Embryonic facial prominence (tissue), 1 donor: ENCODE measurements at regions not wholly inside any gene's neighbourhood (a gene's known extent, or its start where the extent isn't known, plus 50 kb on each side); places are given as distances from the start of the nearest gene placed in this dataset.
"Not testable (repeated sequence)": the region's sequence is repeated elsewhere in the genome, so short reads cannot be mapped to it uniquely, and the experiment has no call there.

Experiments
- DNase-seq: peaks from one replicate; pipeline ENCODE4 v3.0.0-alpha.2; 2016; ENCODE audit errors: extremely low spot score

GRCh38 chr10:42367532-42368230 lies 270.7 kb downstream of the ZNF33B start:
- DNase-seq = peak; percentile 36

GRCh38 chr10:42351745-42352144 lies 286.6 kb downstream of the ZNF33B start:
- DNase-seq = no peak

GRCh38 chr10:42336593-42337337 lies 301.6 kb downstream of the ZNF33B start:
- DNase-seq = not testable (repeated sequence)

DNA sequence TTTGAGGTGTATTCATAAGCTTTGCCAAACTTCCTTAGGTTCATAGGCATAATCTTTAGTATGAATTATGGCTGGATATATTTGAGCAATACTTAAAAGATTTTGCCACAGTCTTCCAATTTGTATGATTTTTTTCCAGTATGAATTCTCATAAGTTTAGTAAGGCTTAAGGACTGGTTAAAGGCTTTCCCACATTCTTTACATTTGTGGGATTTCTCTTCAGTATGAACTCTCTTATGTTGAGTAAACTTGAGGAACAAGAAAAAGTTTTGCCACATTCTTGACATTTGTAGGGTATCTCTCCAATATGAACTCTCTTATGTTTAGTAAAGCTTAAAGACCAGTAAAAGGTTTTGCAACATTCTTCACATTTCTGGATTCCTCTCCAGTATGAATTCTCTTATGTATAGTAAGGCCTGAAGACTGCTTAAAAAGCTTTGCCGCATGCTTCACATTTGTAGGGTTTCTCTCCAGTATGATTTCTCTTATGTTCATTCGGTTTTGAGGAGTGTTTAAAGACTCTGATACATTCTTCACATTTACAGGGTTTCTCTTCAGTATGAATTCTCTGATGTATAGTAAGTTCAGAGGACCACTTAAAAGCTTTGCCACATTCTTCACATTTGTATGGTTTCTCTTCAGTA lies 302.6 kb downstream of the ZNF33B start:
- DNase-seq = not testable (repeated sequence)

DNA sequence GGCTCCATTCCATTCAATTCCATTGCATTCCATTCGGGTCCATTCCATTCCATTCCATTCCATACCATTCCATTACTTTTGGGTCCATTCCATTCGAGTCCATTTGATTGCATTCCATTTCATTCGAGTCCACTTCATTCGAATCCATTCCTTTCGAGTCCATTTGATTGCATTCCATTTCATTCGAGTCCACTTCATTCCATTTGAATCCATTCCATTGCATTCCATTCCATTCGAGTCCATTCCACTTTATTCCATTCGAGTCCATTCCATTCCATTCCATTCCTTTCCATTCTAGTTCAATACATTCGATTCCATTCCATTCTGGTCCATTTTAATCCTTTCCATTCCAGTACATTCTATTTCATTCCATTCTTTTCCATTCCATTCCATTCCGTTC lies 334.0 kb downstream of the ZNF33B start:
- no peak for DNase-seq

- DNase-seq = not testable (repeated sequence)
Observed at GRCh38 chr10:42281896-42282295, 356.5 kb downstream of the ZNF33B start.

- DNase-seq = not testable (repeated sequence)
Observed at GRCh38 chr10:42269788-42270187, 368.6 kb downstream of the ZNF33B start.

GRCh38 chr10:42263259-42263658 lies 375.1 kb downstream of the ZNF33B start:
- not testable (repeated sequence) for DNase-seq

DNA sequence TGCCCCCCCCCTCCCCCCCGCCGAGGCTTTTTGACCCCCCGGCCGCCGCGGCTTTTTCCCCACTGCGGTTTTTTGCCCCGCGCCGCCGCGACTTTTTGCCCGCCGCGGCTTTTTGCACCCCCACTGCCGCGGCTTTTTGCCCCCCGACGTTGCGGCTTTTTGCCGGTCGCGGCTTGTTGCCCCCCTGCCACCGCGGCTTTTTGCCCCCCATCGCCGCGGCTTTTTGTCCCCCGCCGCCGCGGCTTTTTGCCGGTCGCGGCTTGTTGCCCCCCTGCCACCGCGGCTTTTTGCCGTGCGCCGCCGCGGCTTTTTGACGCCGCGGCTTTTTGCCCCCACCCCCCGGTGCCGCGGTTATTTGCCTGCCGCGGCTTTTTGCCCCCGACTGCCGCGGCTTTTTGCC lies 395.4 kb downstream of the ZNF33B start:
- not testable (repeated sequence) for DNase-seq

- DNase-seq = no peak
Observed at GRCh38 chr10:42242135-42242805, 396.1 kb downstream of the ZNF33B start.

DNA sequence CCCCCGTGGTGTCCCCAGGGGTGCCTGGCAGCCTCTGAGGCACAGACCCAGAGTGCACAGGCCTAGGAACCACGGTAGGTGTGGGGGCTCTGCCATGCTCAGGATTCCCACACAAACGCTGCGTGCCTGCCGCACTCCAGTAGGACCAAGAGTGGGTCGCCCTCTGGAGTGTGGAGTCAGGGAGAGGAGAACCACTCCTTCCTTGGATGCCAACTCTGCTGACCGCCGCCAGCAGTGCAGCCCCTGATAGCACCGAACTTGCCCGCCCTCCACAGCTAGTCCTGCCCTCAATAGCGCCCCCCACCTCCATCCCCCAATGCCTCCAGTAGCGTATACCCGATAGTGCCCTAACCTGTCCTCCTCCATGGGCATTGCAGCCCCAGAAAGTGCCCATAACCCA lies 402.0 kb downstream of the ZNF33B start:
- DNase-seq = not testable (repeated sequence)

DNA sequence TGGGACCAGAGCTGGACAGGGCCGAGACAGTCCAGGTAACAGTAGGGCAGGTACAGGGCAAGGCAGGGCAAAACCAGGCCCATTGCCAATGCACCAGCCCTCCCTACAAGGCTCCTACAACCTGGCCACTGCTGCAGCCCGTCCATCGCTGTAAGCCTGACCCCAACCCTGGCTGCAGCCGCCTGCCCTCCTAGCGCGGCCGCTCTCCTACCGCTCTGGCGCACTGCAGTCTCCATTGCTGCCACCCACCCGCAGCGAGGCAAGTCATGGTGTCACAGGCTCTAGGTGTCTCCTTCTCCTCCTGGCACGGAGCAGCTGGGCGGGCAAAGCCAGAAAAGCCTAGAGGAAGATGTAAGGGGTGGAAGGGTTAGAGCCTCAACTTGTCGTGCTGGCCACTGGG lies 402.6 kb downstream of the ZNF33B start:
- not testable (repeated sequence) for DNase-seq

DNA sequence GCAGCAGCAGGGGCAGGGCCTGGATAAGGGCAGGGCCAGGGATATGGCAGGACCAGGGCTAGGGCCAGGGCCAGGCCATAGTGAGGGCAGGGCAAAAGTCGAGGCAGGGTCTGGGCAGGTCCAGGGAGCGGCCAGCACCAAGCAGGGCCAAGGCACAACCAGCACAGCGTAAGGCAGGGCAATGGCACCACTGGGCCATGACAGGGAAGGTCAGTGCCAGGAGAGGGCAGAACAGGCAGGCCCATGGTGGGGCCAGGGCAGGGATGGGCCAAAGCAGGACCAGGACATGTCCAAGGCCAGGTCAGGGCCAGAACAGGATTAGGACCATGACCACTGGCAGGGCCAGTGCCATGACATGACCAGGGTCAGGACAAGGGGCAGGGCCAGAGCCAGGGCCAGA lies 403.1 kb downstream of the ZNF33B start:
- not testable (repeated sequence) for DNase-seq

GRCh38 chr10:42234506-42234905 lies 403.9 kb downstream of the ZNF33B start:
- not testable (repeated sequence) for DNase-seq

DNA sequence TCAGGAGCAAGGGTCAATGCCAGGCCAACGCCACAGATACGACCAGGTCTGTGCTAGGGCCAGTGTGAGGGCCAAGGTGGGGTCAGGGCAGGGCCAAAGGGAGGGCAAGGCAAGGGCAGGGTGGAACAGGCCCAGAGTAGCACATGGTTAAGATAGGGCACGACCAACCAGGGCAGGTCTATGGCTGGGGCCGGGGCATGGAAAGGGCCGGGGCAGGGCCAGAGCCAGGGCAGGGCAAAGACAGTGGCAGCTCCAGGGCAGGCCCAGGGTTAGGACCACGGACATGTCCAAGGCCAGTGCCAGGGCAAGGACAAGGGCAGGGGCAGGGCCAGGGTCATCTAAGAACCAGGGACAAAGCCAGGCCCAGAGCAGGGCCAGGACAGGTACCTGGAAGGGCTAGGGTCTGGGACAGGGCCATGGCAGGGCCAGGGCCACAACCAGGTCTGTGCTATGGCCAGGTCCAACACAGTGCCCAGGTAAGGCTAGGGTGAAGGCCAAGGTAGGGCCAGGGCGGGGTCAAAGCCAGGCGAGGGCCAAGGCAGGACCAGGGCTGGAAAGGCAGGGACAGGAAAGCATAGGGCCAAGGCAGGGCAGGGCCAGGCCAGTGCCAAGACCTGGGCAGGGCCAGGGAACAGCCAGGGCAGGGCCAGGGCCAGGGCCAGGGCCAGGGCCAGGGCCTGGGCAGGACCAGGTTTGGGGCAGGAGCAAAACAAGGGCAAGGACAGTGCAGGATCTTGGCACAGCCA lies 404.7 kb downstream of the ZNF33B start:
- not testable (repeated sequence) for DNase-seq

- not testable (repeated sequence) for DNase-seq
Observed at GRCh38 chr10:42232955-42233354, 405.4 kb downstream of the ZNF33B start.

DNA sequence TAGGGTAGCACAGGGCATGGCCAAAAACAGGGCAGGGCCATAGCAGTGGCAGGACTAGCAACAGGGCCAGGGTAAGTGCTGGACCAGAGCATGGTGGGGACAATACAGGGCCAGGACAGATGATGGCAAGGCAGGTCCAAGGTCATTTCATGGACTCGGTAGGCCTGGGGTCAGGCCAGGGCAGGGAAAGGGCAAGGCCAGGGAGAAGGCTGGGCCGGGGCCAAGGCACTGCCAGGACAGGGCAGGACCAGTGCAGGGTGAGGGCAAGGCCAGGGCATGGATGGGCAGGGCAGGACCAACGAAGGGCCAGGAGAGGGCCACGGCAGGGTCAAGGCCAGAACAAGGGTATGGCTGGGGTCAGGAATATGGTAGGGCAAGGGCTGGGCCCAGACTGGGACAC lies 407.6 kb downstream of the ZNF33B start:
- not testable (repeated sequence) for DNase-seq

DNA sequence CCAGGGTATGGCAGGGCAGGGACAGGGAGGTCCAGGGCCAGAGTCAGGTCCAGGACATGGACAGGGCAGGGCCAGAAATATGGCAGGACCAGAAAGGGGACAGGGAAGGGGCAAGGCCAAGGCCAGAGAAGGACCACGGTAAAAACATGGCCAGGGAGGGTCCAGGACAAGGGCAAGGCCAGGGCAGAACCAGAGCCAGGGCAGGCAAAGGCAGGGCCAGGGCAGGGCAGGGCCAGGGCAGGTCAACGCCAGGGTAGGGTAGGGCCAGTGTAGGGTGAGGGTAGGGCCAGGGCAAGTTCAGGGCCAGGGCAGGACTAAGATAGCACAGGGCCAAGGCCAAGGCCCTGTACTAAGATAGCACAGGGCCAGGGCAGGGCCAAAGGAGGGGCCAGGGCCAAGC lies 408.3 kb downstream of the ZNF33B start:
- not testable (repeated sequence) for DNase-seq

- DNase-seq = not testable (repeated sequence)
Observed at GRCh38 chr10:42227859-42228258, 410.5 kb downstream of the ZNF33B start.

GRCh38 chr10:42193588-42193987 lies 444.8 kb downstream of the ZNF33B start:
- not testable (repeated sequence) for DNase-seq

GRCh38 chr10:42192450-42192849 lies 445.9 kb downstream of the ZNF33B start:
- DNase-seq = not testable (repeated sequence)
